ENCODE measurements at regions not wholly inside any gene's neighbourhood (a gene's known extent, or its start where the extent isn't known, plus 50 kb on each side); places are given as distances from the start of the nearest gene placed in this dataset.

DNA sequence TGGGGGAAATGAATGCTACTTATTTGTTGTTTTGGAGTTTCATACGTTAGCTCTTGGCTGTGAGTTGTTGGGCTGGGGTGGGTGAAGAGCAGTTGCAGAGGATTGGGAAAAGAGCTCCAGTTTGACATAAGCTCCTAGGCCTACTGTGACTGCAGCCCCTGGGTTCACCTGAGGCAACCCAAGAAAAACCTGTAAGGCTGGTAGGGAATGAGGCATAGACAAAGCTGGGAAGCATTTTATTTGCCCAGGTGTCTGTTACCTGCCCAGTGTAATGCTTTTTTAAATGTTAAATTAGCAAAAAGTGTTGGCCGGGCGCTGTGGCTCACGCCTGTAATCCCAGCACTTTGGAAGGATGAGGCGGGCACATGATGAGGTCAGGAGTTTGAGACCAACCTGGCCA lies 160.0 kb downstream of the FHIP1A start:
- H3K4me3 ChIP-seq (ENCODE audit: low read depth, low read length): no peak overlapping the region
- TF ChIP-seq, protein P1, sequence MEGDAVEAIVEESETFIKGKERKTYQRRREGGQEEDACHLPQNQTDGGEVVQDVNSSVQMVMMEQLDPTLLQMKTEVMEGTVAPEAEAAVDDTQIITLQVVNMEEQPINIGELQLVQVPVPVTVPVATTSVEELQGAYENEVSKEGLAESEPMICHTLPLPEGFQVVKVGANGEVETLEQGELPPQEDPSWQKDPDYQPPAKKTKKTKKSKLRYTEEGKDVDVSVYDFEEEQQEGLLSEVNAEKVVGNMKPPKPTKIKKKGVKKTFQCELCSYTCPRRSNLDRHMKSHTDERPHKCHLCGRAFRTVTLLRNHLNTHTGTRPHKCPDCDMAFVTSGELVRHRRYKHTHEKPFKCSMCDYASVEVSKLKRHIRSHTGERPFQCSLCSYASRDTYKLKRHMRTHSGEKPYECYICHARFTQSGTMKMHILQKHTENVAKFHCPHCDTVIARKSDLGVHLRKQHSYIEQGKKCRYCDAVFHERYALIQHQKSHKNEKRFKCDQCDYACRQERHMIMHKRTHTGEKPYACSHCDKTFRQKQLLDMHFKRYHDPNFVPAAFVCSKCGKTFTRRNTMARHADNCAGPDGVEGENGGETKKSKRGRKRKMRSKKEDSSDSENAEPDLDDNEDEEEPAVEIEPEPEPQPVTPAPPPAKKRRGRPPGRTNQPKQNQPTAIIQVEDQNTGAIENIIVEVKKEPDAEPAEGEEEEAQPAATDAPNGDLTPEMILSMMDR (IDR thresholded peaks at IDR 0.05; ENCODE audit: insufficient read depth, low read depth, low read length, missing control alignments): no peak
- no peak for DNase-seq (ENCODE audit: low read depth)

DNA sequence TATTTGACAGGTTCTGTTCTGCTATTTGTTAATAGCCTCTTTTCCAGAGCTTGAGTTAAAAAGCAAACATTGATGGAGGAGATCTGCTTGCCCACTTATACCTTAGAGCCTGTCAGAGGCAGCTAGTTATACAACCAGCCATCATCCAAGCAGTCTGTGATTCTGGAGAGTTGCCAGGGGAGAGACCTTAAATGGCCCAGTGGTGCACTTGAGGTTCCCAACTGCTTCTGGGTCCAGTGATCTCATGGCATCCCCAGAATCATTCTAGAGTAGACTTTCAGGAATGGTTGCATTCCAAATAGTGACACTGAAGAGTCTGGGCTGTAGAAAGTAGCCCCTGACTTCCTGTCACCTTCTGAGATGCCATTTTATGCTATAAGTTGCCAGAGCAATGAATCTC lies 160.7 kb downstream of the FHIP1A start:
- no peak for DNase-seq (ENCODE audit: low read depth)
- H3K4me3 ChIP-seq (ENCODE audit: low read depth, low read length): no peak overlapping the region
- TF ChIP-seq, protein P1 (IDR thresholded peaks at IDR 0.05; ENCODE audit: insufficient read depth, low read depth, low read length, missing control alignments): no peak

DNA sequence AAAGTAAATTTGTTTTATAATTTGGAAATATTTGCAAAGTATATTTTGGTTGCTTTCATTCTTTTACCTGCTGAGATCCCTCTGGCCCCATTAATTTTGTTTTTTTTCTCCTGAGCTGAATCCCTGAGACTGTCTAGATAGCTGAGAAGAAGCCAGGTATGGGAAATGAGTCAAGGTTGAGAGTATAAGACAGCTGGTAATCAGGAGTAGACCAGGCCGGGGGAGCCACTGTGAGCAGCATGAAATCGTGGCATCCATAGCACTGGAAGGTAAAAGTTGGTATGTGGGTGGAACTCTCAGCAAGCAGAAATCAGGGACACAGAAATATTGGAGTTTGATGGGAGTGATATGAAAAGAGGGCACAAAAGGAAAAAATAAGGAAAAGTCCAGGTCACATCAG lies 164.5 kb downstream of the FHIP1A start:
- no peak for DNase-seq (ENCODE audit: low read depth)
- TF ChIP-seq, protein P1 (IDR thresholded peaks at IDR 0.05; ENCODE audit: insufficient read depth, low read depth, low read length, missing control alignments): no peak
- H3K4me3 ChIP-seq (ENCODE audit: low read depth, low read length): no peak overlapping the region

DNA sequence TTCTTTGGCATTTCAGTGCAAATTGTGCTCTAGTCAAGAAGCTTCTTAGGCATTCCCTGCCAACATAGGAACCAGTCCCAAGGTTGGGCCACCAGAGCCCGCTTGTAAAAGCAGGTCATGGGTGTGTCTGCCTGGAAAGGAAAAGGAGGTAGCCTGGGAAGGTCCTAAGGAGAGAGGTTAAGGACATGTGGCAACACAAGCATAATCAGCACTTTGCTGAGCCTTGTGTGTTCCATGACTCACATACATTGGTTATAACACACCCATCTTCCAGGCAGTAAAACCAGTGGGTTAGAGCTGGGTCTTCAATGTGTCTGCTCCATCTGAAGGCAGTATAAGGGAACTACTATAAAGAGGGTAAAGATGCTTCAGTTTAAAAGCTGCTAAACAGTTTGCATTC lies 165.0 kb downstream of the FHIP1A start:
- no peak for DNase-seq (ENCODE audit: low read depth)
- no peak overlapping the region for H3K4me3 ChIP-seq (ENCODE audit: low read depth, low read length)
- TF ChIP-seq, protein P1 (IDR thresholded peaks at IDR 0.05; ENCODE audit: insufficient read depth, low read depth, low read length, missing control alignments): no peak

DNA sequence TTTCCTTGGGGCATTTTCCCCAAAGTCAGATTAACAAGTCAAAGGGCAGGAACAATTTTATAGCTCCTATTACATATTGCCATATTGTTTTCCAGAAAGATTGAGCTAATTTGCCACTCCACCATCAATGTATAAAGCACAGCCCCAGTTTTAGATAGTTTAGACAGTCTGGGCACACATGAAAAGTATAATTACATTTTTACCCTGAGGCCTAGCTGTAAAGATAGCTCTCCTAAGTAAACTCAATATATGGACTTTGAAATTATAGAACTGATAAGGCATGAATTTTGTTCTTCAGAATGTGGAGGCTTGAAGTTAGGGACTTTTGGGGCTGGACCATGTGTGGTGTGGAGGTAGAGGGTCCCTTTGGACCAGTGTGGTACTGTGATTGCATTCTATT lies 166.0 kb downstream of the FHIP1A start:
- H3K4me3 ChIP-seq (ENCODE audit: low read depth, low read length): no peak overlapping the region
- no peak for DNase-seq (ENCODE audit: low read depth)
- TF ChIP-seq, protein P1 (IDR thresholded peaks at IDR 0.05; ENCODE audit: insufficient read depth, low read depth, low read length, missing control alignments): no peak

DNA sequence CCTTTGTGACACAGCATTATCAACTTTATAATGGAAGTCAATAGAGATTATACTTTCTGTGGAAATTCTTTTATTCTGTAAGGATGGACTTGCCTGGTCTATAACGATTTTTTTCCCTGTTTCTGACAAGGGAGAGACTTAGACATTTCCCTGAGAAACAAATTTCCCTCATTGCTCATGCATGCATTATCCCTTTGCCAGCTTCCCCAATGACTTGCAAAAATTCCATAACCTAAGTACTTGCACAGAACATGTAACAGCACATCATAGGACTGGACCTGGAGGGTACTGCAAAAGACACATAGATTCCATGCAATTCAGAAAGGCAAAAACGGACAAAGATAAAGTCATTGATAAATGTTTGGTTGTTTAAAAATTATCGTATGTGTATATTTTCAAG lies 166.7 kb downstream of the FHIP1A start:
- DNase-seq (ENCODE audit: low read depth): no peak
- TF ChIP-seq, protein P1 (IDR thresholded peaks at IDR 0.05; ENCODE audit: insufficient read depth, low read depth, low read length, missing control alignments): no peak
- no peak overlapping the region for H3K4me3 ChIP-seq (ENCODE audit: low read depth, low read length)

DNA sequence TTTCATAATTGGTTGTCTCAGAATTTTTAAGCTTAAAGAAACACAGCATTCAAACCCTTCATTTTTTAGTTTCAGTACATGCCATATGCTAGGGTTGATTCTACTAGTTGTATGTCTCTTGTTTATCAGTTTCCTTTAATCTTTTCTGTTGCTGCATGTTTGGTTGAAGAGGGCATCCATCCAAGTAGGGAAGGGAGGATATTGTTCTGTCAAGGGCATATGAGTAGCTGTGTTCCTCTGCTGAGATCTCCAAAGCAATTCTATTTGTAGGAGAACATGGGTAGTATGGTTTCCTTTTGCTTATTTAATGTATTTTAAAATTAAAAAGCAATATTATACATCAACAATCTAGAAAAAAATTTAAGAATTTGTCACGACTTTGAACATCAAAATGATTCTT lies 167.7 kb downstream of the FHIP1A start:
- TF ChIP-seq, protein P1 (IDR thresholded peaks at IDR 0.05; ENCODE audit: insufficient read depth, low read depth, low read length, missing control alignments): no peak
- H3K4me3 ChIP-seq (ENCODE audit: low read depth, low read length): no peak overlapping the region
- no peak for DNase-seq (ENCODE audit: low read depth)
